ENCODE measurements at regions not wholly inside any gene's neighbourhood (a gene's known extent, or its start where the extent isn't known, plus 50 kb on each side); places are given as distances from the start of the nearest gene placed in this dataset.
A peak's percentile ranks its signal among the peaks of the same experiment; 100 is the strongest.

DNA sequence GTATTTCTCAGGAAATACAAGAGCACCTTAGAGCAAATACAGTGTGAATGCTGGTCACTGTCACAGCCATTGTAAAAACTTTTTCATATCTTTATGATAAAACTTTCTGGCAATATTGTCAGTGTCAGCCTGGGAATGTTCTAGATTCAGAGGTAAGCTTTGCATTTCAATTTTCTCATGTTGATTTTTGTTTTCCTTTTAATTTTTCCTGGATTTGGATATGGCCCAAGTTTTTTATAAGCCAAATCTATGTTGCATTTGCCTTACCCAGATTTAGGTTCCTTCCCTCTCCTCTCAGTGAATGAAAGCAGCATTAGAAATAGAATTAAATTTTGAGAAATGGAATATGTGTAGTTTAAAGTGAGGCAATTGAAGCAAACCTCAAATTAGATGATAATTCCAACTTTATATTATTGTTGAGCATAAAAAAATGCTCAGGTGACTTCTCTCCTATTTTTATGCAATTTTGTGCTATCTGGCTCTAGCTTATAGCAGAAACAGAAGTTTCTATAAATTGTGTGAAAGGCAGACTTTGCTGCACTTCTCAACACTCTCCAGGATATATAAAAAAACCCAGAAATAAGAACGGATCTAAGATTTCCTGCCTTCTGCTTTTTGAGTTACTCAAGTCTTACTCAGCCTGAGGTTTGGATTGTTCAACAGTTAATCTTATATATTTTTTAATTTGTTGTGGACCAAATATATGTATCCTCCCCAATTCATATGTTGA lies 368.2 kb upstream of the PRICKLE1 start:
- DNase-seq, result no peak

DNA sequence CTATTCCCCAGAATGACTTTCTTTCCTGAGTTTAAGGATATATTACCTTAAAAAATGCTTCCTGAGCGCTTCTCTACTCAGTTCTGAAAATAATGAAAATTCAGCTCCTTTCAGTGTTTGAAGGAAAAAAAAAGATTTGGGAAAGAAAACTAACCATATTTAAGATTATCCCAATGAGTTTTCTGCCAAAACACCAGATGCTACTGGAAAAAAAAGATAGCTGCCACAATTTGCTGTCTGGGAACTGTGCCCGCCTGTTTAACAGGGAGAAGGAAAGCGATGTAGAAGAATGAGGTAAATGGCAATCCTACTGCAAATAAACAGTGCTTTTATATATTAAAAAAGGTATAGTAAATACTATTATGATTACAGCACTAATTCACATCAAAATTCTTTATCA lies 367.6 kb upstream of the PRICKLE1 start:
- DNase-seq, result no peak

DNA sequence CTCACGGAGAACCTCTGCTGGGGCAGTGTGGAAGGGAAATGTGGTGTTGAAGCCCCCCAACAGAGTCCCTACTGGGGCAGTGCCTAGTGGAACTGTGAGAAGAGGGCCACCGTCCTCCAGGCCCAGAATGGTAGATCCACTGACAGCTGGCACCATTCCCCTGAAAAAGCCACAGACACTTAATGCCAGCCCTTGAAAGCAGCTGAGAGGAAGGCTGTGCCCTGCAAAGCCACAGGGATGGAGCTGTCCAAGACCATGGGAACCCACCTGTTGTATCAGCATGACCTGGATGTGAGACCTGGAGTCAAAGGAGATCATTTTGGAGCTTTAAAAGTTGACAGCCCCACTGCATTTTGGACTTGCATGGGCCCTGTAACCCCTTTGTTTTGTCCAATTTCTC lies 363.5 kb upstream of the PRICKLE1 start:
- DNase-seq, result no peak

DNA sequence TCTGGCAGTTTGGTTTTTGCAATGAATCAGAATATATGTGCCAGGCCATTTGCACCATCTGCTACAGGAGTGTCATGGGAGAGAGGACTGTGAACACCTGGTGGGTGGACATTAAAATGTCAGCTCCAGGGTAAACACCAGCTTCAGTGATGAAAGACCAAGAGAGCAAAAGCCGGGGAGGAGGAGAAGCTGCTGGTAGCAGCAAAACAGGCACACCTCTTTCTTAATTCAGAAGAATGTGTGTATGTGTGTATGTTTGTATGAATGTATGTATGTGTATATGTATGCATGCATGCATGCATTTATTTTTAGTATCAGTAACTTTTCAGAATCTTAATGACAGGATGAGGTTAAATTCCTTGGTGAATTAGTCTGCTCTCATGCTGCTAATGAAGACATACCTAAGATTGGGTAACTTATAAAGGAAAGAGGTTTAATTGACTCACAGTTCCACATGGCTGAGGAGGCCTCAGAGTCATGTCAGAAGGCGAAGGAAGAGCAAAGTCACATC lies 357.4 kb upstream of the PRICKLE1 start:
- peak; percentile 59 to 64 for DNase-seq

DNA sequence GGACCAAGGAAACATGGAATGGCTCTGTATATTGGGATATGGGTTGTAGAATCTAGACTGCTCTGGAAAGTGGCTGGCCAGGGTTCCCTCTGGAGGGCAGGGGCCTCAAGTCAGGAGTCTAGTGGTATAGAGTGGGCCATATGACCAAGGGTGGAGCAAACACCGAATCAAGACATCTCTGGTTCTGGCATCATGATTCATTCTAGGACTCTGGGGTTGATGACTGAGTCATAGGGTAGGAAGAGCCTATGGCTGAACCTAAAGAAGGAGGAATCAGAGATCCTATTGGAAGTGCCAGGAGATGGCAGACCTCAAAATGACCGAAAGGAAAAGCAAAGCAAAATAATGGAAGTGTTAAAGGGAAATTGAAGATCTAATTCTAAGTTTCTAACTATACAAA lies 356.4 kb upstream of the PRICKLE1 start:
- DNase-seq, result no peak

DNA sequence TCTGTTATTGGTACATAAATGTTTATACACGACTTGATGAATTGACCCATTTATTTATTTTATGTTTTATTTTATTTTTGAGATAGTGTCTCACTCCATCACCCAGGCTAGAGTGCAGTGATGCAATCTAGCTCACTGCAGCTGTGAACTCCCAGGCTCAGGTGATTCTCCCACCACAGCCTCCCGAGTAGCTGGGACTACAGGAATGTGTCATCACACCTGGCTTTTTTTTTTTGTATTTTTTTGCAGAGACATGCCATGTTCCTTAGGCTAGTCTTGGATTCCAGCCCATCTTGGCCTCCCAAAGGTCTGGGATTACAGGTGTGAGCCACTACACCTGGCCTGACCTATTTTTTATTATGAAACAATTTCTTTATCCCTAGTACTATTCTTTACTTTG lies 355.0 kb upstream of the PRICKLE1 start:
- DNase-seq, result no peak

DNA sequence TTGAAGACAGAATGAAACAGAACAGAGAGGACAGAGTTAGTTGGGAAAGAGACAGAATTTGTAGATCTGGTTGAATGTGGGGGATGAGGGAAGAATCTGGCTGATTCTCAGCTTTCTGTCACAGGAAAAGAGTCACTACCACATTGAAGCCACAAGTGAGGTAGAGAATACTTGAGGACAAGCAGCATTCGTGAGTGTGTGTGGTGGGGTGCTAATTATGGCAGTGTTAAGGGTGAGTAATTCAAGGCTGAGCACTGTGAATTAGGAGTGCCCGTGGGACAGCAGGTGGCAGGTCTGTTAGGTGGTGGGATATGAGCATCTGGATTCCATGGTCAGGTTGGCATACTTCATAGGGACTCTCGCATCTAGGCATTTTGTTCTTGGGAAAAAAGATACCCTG lies 347.4 kb upstream of the PRICKLE1 start:
- no peak for DNase-seq

DNA sequence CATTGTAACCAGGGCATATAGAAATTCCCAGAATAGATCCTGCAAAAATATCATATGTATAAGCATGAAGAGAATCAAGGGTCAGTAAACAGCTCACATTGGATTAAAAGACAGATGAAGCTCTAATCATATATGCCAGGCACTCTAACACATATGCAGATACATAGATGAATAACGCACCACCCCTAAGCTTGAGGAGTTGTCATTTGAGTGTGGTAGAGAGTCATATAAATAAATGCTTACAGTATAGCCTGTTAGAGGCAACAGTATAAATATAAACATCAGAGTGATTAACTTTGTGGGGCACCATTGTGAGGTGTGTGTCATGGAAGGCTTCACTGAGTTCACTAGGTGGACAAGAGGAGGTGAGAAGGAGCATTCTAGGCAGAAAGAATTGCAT lies 346.7 kb upstream of the PRICKLE1 start:
- DNase-seq, result no peak

DNA sequence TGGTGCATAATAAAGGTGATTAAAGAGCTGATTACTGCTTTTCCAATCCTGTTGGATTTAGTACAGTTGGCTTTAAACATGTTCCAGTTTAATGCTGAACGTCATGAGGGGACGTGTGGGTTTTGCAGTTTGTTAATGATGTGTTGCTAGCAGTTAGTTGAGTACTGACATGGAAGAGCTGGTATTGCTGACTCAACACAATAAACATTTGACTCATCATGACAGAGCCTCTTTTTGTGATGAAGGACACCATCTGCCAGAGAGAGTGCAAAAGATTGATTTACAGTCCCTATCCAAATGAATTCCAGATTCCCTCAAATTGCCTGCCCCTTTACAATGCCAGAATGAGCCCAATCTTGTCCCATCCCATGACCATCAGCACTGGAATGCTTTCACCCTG lies 346.2 kb upstream of the PRICKLE1 start:
- DNase-seq, result no peak

DNA sequence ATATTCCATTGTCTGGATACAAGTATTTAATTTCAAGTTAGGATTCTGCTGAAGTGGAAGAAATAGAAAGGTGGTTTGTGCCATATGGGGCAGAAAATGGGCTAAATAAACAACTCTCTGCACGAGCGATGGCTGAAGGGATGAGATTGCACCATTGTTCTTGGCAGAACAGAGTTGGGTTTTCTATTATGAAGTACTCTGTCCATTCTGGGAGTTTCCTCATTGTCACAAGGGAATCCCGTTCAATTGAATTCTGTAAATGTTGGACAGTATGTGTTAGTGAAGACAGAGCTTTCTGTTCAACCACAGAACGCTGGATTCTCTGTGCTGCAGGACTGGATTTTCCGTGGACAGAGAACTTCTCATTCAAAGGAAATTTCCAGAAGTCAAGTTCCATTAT lies 345.5 kb upstream of the PRICKLE1 start:
- no peak for DNase-seq

DNA sequence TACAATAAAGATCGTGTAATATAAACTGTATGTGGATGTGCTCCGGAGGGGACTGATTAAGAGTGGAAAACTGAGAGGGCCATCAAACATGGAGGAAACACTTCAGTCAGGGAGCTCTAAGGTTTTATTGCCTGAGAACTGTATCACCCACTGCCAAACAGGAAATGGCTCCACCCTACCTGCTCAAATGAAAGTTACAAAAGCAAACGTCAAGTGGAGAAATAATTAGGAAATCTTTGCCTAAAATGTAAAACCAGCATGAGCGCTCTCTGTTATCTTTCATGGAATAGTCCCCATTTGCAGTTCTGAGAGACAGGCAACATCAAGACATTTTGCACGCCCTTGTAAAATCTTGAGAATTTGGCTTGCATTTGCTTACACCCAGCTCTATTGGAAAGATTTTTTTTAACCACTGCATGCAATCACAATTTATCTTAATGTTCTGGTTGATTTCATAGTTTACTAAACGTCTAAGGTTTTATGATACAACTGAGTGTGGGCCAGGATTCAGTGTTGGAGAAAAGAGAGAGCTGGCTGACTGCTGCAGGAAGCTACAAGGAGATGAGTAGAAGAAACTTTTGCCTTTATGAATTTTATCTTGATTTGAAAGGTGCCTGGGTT lies 344.0 kb upstream of the PRICKLE1 start:
- no peak for DNase-seq

DNA sequence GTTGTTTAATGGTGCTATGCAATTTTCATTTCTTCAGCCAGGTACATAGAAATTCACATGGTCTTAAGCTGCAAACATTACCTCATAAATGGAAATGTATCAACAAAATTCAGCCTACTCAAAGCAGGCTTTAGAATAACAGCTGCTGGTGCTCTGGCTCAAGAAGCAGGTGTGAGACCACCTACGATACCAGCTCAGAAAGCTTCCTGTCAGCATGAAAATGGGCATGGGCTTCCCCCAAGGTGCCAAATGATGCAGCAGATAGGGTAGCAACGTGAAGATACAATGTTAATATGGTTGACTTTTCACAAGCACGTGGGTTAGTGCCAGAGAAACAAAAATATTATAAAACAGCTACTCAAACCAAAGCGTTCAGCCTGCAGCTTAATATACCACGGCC lies 343.4 kb upstream of the PRICKLE1 start:
- no peak for DNase-seq

DNA sequence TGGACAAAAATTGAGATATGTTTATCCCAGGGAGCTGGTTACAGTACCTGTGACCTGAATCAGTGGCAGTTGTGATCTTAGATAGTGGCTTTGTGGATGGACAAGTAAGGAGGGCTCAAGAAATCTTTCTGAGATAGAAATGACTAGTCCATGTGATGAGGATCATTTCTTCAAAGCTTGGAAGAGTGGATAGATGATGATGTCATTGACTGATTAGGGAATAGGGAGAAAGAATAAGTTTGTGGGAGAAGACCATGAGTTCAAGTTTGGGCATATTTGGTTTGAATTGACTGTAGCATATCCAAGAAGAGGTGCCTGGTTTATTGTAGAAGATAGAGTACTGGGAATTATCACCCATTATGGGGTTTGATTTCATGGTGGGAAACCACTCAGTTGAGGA lies 336.7 kb upstream of the PRICKLE1 start:
- no peak for DNase-seq

DNA sequence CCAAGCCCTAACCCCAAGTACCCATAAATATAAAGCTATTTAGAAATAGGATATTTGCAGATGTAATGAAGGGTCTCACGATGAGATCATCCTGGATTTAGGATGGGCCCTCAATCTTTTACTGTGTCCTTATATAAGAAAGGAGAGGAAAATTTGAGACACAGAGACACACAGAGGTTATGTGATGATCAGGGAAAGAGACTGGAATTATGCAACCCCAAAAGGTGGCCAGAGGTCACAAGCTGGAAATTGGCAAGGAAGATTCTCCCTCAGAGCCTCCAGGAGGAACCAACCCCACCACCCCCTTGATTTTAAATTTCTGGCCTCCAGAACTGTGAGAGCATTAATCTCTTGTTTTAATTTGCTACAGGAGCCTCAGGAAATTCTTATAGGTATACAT lies 334.9 kb upstream of the PRICKLE1 start:
- no peak for DNase-seq

DNA sequence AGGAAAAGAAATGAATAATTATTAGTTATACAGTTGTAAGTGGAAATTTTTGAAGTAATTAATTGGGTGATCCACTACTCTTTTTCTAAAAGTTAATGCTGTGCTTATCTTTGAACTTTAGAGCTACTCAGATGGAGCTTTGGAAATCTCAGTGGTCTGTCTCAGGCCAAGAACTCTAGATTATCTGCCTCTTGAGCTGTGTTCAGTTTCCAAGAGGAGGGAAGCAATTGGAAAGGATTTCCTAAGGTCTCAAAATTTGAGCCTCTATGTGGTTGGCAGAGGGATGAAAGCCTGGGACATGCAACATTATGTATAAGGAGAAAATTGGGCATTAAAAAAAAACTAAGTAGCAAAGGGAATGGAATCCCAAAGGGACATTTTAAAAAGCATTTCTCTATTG lies 334.0 kb upstream of the PRICKLE1 start:
- DNase-seq, result no peak

DNA sequence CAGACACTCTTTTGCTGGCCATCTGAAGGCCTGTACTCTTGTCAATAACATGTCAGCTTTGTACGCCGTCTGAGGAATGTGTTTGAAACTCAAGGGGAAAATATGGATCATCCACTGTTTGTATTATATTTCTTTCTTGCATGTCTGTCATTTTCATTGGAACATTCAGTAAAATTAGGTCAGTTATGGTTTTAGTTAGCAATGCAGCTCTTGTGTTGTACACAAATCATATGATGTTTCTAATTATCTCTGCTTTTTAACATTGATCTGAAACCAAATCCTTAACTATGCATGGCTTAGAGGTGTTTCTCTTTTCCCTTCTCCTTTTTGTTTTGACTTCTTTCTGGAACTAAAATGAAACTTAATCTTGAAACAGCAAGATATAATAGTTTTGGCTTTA lies 333.6 kb upstream of the PRICKLE1 start:
- no peak for DNase-seq

DNA sequence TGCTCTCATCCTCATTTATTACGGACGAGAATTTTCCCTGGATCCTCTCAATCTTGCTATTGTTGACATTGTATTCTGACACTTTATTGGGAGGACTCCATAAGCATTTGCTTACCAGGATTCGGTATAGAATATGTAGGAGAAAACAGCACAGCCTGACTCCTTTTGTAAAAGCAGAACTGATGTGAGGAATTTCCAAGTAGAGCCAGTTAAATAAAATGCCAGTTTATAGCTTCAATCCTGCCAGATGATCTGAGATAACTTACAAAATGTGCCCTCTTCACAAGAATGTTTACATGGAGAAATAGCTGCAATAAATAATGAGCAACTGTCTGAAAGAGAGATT lies 332.9 kb upstream of the PRICKLE1 start:
- DNase-seq, result no peak

DNA sequence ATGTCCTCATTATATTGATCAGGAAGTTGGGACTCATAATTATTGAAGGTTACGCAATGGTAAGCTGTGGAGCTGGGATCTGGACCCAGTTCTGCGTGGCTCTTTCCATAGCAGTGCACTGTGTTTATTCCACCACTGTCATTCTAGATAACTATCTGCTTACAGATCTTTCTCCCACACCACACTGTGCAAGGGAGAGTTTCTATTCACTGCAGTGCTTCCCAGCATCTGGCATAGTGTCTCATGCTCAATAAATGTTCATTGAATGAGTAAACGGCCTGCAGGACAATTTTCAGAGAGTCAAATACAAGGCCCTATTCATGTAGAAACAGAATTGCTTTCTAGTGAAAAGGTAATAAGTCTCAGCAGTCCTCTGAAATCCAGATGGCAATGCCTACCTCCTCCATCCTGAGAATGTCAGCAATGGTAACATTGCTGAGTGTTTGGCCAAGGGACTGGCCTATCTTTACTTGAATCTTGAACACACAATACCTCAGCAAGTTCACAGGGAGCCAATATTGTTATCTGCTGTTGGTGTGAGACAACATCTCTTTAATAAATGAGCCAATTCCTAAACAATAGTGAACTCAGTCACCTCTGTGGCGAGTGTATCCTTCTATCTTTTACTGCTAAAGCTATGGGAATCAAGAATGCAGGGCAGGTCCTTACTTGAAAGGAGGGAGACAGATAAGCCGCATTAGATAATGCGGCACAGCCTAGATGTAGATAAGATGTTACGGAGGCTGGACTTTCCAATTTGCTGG lies 332.4 kb upstream of the PRICKLE1 start:
- DNase-seq, result no peak

DNA sequence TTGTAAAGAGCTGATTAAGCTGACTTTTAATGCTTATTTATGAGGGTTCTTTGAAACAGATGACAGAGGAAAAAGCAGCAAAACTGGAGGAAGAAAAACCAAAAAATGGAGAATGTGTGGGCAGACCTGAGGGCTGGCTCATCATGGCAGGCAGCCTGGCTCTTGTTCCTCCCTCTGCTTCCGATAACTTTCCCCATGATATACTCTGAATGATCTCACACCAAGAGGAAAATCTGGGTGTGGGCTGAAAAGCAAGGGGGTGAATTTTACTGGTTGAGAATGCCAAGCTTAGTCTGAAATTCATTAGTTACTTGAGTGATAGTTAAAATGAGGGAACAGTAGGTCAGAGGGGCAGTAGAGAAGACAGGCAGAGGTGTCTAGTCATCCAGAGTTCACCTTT lies 330.1 kb upstream of the PRICKLE1 start:
- DNase-seq, result no peak

DNA sequence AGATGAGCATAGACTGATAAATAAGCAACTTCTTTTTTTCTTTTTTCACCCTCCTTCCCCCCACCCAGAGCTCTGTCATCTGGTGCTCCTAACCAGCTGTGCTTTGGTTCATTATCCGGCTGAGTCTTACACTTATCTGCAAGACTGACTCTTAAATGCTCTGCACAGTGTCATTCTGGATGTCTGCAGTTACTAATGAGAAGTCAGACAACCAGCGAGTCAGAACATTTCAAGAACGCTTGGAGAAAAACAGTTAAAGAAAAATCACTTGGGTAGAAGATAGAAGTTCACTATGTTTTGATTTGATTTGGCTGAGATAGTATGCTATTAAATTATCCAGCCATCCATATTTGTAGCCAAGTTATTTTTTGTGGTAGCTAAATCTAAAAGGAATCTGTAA lies 328.9 kb upstream of the PRICKLE1 start:
- DNase-seq, result no peak

DNA sequence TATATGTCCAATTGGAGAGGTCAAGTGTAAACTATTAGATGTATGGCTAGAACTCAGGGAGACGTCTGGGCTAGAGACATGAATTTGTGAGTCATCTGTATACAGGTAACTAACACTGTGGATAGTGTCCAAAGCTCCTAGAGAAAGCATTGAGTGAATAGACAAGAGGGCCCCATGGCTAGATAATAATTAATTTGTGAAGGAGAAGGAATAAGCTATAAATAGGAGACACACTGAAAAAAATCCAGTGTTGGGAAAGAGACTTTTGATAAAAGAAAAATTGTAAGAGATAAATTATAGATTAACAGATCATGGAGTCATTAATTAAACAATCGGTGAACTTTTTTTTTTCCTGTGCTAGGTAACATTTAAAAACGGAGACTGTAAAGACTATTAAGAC lies 326.6 kb upstream of the PRICKLE1 start:
- DNase-seq, result no peak

DNA sequence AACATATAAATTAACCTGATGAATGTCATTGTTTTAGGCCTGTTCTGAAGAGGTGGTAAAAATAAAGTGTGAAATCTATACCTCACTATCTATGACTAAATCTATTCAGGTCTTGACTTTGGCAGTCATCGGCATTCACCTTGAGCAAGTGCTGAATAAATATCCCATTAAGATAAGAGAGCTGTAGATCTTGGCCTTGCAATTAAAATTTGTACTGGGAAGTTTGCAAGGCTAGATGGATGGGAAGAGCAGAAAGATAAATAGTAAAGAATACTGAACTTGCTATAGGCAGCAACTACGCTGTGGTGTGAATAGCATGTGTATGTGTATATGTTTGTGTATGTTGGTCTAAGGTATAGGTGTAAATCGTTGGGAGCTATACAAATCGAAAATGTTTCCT lies 325.9 kb upstream of the PRICKLE1 start:
- DNase-seq, result no peak

DNA sequence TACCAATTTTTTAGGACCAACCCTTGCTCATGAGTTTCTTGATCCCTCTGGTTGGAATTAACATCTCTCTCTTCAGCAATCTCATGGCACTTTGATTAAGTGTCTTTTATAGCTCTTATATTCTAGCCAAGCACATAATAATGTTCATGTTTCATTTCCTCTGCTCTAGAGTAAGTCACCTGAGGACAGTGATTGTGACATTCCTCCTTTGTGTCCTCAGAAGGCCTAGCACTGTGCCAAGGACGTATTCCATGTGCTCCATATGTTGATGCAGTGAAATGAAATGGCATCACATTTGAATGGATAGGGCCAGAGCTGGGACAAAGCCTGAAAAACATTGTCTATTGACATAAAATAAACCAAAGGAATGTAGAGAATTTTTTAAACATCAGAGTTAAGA lies 322.8 kb upstream of the PRICKLE1 start:
- no peak for DNase-seq

DNA sequence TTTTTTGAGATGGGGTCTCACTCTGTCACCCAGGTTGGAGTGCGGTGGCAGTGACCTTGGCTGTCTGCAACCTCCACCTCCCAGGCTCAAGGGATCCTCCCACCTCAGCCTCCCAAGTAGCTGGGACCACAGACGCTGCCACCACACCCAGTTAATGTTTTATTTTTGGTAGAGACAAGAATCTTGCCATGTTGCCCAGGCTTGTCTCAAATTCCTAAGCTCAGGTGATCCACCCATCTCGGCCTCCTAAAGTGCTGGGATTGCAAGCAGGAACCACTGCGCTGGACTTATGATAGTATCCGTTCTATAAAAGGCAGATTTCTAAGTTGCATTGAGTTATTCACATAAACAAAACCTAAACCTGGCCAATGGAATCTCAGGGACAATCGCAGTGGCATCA lies 321.1 kb upstream of the PRICKLE1 start:
- DNase-seq, result no peak

All from SHP77 (cell line).